B cell (primary cell): ENCODE measurements at regions not wholly inside any gene's neighbourhood (a gene's known extent, or its start where the extent isn't known, plus 50 kb on each side); places are given as distances from the start of the nearest gene placed in this dataset.

Source experiments
- ATAC-seq: fragments of 200-7000 bp; cut with Tn5 transposase; one replicate; pipeline ENCODE4 v1.10.0; 2021; ENCODE audit warnings: low read depth, mild to moderate bottlenecking, moderate number of reproducible peaks, moderate library complexity
- CTCF ChIA-PET: fragments of 350-600 bp; sonication (Branson Sonifier 250); formaldehyde crosslinking; loops from one replicate; lab custom pipeline; 2021; ENCODE audit warnings: antibody characterized with exemption, inconsistent platforms; lab: Charles Lee
- POLR2A ChIA-PET: fragments of 350-600 bp; sonication (Branson Sonifier 250); formaldehyde crosslinking; loops from one replicate; lab custom pipeline; 2021; ENCODE audit warnings: antibody characterized with exemption; lab: Charles Lee
- DNase-seq: peaks from one replicate; pipeline ENCODE4 v3.0.0; 2013
- H2AFZ ChIP-seq: 2 replicates; pipeline ENCODE4 v1.6.1; 2012; ENCODE audit warnings: mild to moderate bottlenecking, low read depth, low read length; ENCODE audit not compliant: insufficient read depth, poor library complexity, severe bottlenecking
- H3K27ac ChIP-seq, 2 donors: 1 replicate in 1 of 2; 2 replicates in 1 of 2; pipeline ENCODE4 v1.5.1; 2012 to 2013; ENCODE audit warnings: low read length in 2 of 2, mild to moderate bottlenecking in 2 of 2, moderate library complexity in 1 of 2
- H3K27me3 ChIP-seq, 4 experiments: fragments of 200-600 bp in 1 of 4; sonication (generic) in 1 of 4; replicated peaks in 1 of 4; 1 replicate in 2 of 4; 2 replicates in 2 of 4; pipeline versions ENCODE4 v1.6.1 to v1.7.0; 2013 to 2016; ENCODE audit warnings: low read length in 3 of 4, mild to moderate bottlenecking in 2 of 4, mixed read lengths in 1 of 4, moderate library complexity in 1 of 4; ENCODE audit not compliant: insufficient read depth in 4 of 4, control insufficient read depth in 3 of 4; ENCODE audit errors: control extremely low read depth in 1 of 4
- H3K36me3 ChIP-seq, 2 experiments: replicated peaks in 1 of 2; 1 replicate in 1 of 2; 2 replicates in 1 of 2; pipeline versions ENCODE4 v1.6.1 to v1.7.1; 2013; ENCODE audit warnings: low read length in 1 of 2; ENCODE audit not compliant: insufficient read depth in 2 of 2, control insufficient read depth in 1 of 2; ENCODE audit errors: control extremely low read depth in 1 of 2, extremely low read depth in 1 of 2
- H3K4me1 ChIP-seq, 2 donors: fragments of 200-600 bp in 1 of 2; sonication (generic) in 1 of 2; 1 replicate in 1 of 2; 2 replicates in 1 of 2; pipeline versions ENCODE4 v1.5.1 to v1.6.1; 2013 to 2017; ENCODE audit warnings: low read length in 2 of 2; ENCODE audit not compliant: control insufficient read depth in 2 of 2, insufficient read depth in 2 of 2
- H3K4me2 ChIP-seq: replicated peaks from 2 replicates; pipeline ENCODE3; 2012; ENCODE audit warnings: mild to moderate bottlenecking, low read depth, low read length; ENCODE audit not compliant: poor library complexity, severe bottlenecking
- H3K4me3 ChIP-seq, 5 experiments: fragments of 200-600 bp in 1 of 5; sonication (generic) in 1 of 5; 1 replicate in 3 of 5; 2 replicates in 2 of 5; pipeline versions ENCODE4 v1.5.1 to v1.7.0; 2011 to 2016; ENCODE audit warnings: low read length in 4 of 5, mild to moderate bottlenecking in 4 of 5, low read depth in 2 of 5, control low read depth in 1 of 5, moderate library complexity in 1 of 5; ENCODE audit not compliant: insufficient read depth in 1 of 5; ENCODE audit errors: control extremely low read depth in 1 of 5, extremely low read depth in 1 of 5
- H3K79me2 ChIP-seq: fragments of 200-600 bp; sonication (generic); one replicate; pipeline ENCODE4 v1.6.0; 2016; ENCODE audit warnings: low read length; ENCODE audit not compliant: control insufficient read depth, insufficient read depth
- H3K9ac ChIP-seq: fragments of 200-600 bp; sonication (generic); 2 replicates; pipeline ENCODE4 v1.6.1; 2017; ENCODE audit warnings: mild to moderate bottlenecking, low read length, moderate library complexity
- H3K9me3 ChIP-seq, 3 donors: one replicate each; pipeline versions ENCODE4 v1.6.1 to v1.7.1; 2013; ENCODE audit warnings: low read length in 2 of 3; ENCODE audit not compliant: control insufficient read depth in 2 of 3, insufficient read depth in 1 of 3; ENCODE audit errors: control extremely low read depth in 1 of 3
- H4K20me1 ChIP-seq: 2 replicates; pipeline ENCODE4 v1.6.0; 2012; ENCODE audit warnings: mild to moderate bottlenecking, low read length; ENCODE audit not compliant: insufficient read depth, control insufficient read depth, poor library complexity, severe bottlenecking
- H3K27ac Mint-ChIP-seq: one replicate; pipeline ENCODE4 v1.8.0; 2021; ENCODE audit warnings: mixed read lengths
- H3K27me3 Mint-ChIP-seq: one replicate; pipeline ENCODE4 v1.8.0; 2021; ENCODE audit warnings: mixed read lengths
- H3K4me1 Mint-ChIP-seq: one replicate; pipeline ENCODE4 v1.8.0; 2021; ENCODE audit warnings: mixed read lengths
- H3K4me3 Mint-ChIP-seq: one replicate; pipeline ENCODE4 v1.8.0; 2021; ENCODE audit warnings: mixed read lengths
- H3K9me3 Mint-ChIP-seq: one replicate; pipeline ENCODE4 v1.8.0; 2022; ENCODE audit warnings: mixed read lengths; ENCODE audit not compliant: insufficient read depth
- EZH2 ChIP-seq: IDR thresholded peaks from 2 replicates; pipeline ENCODE4 v1.6.1; 2012; ENCODE audit warnings: borderline replicate concordance, low read depth, mild to moderate bottlenecking, moderate library complexity, low read length; ENCODE audit not compliant: insufficient read depth, poor library complexity, severe bottlenecking
- WGBS: methylation state at CpG from one replicate; pipeline ENCODE4 v1.1.5; 2013; ENCODE audit warnings: missing lambda C conversion rate; ENCODE audit not compliant: insufficient coverage; 5-methylcytosine and 5-hydroxymethylcytosine counted together
- intact Hi-C: fragments of 100-400 bp; cut with micrococcal nuclease; formaldehyde crosslinking; loops from one replicate; pipeline ENCODE4 v1.10.0; 2022
- TF ChIP-seq, protein P1 (sequence below): fragments of 200-600 bp; IDR thresholded peaks from one replicate; pipeline ENCODE4 v1.8.0; 2022; ENCODE audit warnings: antibody characterized with exemption, mild to moderate bottlenecking

DNA sequence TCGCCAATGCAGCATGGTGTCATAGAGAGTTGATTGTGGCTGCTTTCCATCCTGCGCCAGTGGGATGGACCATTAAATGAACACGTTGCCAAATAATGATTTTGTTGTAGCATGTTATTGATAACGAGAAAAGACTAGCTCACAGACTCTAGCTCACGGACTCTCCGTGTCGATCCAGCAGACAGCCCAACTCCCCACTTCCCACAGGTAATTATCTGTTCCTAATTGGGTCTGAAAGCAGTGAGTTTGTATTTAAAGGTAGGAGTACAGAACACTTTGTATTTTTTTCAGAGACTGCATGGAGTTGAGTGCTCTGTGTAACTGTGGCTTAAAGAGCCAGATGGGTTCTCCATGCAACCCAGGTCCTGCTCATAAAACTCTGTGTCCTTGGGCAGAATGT is 1250.5 kb downstream of the TYW1 start:
- 100% methylated on average over 2 of the region's 7 CpGs for WGBS
- intact Hi-C loops: no loop called here
- no peaks in the 10 kb centered on the region for H3K27me3 Mint-ChIP-seq

DNA sequence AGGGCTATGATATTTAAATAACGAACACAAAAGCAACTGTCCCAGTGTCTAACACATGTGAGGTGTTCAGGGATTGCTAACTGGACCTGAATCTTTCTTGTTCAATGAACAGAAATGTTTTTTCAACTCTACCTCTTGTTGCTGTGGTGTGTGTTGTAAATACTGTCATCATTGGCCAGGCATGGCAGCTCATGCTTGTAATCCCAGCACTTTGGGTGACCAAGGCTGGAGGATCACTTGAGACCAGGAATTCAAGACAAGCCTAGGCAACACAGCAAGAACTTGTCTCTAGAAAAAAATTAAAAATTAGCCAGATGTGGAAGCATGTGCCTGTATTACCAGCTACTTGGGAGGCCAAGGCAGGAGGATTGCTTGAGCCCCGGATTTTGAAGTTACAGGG is 1250.9 kb downstream of the TYW1 start:
- Mint-ChIP-seq H3K27me3 (no peaks in the 10 kb centered on the region), H3K27ac (no peak overlapping the region), H3K4me3 (no peak overlapping the region), H3K9me3 (peaks cover 12% of the 10 kb centered on the region), H3K4me1 (no peaks in the 10 kb centered on the region)
- H2AFZ ChIP-seq: no peak overlapping the region
- H3K36me3 ChIP-seq: no peaks in the 10 kb centered on the region
- POLR2A ChIA-PET: no interaction called here
- CTCF ChIA-PET: no interaction called here
- H3K27me3 ChIP-seq: no peaks in the 10 kb centered on the region
- H3K4me1 ChIP-seq: no peaks in the 10 kb centered on the region
- H3K4me3 ChIP-seq: no peak overlapping the region
- no peak overlapping the region for H3K4me2 ChIP-seq
- WGBS: 89% methylated on average over 1 of the region's 2 CpGs
- peaks cover 0 to 11% (median 0%) of the 10 kb centered on the region in 3 donors for H3K9me3 ChIP-seq
- ATAC-seq (no peak), DNase-seq (no peak)
- intact Hi-C loops: no loop called here
- no peaks in the 10 kb centered on the region for H3K79me2 ChIP-seq
- H3K27ac ChIP-seq: no peak overlapping the region
- H4K20me1 ChIP-seq: no peaks in the 10 kb centered on the region
- TF ChIP-seq, protein P1, sequence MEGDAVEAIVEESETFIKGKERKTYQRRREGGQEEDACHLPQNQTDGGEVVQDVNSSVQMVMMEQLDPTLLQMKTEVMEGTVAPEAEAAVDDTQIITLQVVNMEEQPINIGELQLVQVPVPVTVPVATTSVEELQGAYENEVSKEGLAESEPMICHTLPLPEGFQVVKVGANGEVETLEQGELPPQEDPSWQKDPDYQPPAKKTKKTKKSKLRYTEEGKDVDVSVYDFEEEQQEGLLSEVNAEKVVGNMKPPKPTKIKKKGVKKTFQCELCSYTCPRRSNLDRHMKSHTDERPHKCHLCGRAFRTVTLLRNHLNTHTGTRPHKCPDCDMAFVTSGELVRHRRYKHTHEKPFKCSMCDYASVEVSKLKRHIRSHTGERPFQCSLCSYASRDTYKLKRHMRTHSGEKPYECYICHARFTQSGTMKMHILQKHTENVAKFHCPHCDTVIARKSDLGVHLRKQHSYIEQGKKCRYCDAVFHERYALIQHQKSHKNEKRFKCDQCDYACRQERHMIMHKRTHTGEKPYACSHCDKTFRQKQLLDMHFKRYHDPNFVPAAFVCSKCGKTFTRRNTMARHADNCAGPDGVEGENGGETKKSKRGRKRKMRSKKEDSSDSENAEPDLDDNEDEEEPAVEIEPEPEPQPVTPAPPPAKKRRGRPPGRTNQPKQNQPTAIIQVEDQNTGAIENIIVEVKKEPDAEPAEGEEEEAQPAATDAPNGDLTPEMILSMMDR: no peak
- TF ChIP-seq EZH2: no peak
- H3K9ac ChIP-seq: no peak overlapping the region

More for the DNA sequence above, 1250.5 kb downstream of the TYW1 start:
- H3K79me2 ChIP-seq: no peaks in the 10 kb centered on the region
- H3K9me3 Mint-ChIP-seq: peaks cover 12% of the 10 kb centered on the region
- no peak overlapping the region for H3K4me3 ChIP-seq
- no peaks in the 10 kb centered on the region for H4K20me1 ChIP-seq
- CTCF ChIA-PET: no interaction called here
- H3K4me3 Mint-ChIP-seq: no peak overlapping the region
- H3K9ac ChIP-seq: no peak overlapping the region
- H3K27me3 ChIP-seq: no peaks in the 10 kb centered on the region
- H3K9me3 ChIP-seq: peaks cover 0 to 11% (median 0%) of the 10 kb centered on the region in 3 donors
- TF ChIP-seq, protein P1: no peak
- TF ChIP-seq EZH2: no peak
- H3K27ac Mint-ChIP-seq: no peak overlapping the region
- DNase-seq (no peak), ATAC-seq (no peak)
- H3K4me1 Mint-ChIP-seq: no peaks in the 10 kb centered on the region
- POLR2A ChIA-PET: no interaction called here
- H3K4me2 ChIP-seq: no peak overlapping the region
- H3K36me3 ChIP-seq: no peaks in the 10 kb centered on the region
- no peaks in the 10 kb centered on the region for H3K4me1 ChIP-seq
- H3K27ac ChIP-seq: no peak overlapping the region
- no peak overlapping the region for H2AFZ ChIP-seq
